ENCODE measurements at regions not wholly inside any gene's neighbourhood (a gene's known extent, or its start where the extent isn't known, plus 50 kb on each side); places are given as distances from the start of the nearest gene placed in this dataset.

DNA sequence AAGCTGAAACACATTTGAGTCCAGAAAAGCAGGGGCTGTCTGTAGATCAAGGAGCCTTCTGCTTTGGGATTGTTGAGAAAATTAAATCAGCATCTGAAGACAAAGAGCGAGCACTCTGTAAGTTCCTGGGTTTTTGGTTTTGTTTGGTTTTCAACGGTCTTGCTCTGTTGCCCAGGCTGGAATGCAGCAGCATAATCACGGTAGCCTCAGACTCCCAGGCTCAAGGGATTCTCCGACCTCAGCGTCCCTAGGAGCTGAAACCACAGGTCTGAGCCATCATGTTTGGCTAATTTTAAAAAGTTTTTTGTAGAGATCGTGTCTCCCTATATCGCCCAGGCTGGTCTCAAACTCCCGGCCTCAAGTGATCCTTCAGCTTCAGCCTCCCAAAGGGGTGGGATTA, 266.5 kb upstream of the ADAMTS16 start:
- BruUV-seq (replicated peaks): no TSS peak
- Mint-ChIP-seq H3K4me3 (ENCODE audit: unreplicated experiment) (no peak overlapping the region), H3K27ac (ENCODE audit: unreplicated experiment) (no peak overlapping the region), H3K36me3 (ENCODE audit: insufficient read depth, unreplicated experiment) (no peaks in the 10 kb centered on the region), H3K9me3 (ENCODE audit: unreplicated experiment) (no peaks in the 10 kb centered on the region), H3K27me3 (ENCODE audit: insufficient read depth, unreplicated experiment) (peaks cover 10% of the 10 kb centered on the region), H3K4me1 (ENCODE audit: low read depth, unreplicated experiment) (no peaks in the 10 kb centered on the region)
- no peaks in the 10 kb centered on the region for H3K36me3 ChIP-seq (ENCODE audit: control insufficient read depth, insufficient read depth, low read length)
- TF ChIP-seq, protein P1, sequence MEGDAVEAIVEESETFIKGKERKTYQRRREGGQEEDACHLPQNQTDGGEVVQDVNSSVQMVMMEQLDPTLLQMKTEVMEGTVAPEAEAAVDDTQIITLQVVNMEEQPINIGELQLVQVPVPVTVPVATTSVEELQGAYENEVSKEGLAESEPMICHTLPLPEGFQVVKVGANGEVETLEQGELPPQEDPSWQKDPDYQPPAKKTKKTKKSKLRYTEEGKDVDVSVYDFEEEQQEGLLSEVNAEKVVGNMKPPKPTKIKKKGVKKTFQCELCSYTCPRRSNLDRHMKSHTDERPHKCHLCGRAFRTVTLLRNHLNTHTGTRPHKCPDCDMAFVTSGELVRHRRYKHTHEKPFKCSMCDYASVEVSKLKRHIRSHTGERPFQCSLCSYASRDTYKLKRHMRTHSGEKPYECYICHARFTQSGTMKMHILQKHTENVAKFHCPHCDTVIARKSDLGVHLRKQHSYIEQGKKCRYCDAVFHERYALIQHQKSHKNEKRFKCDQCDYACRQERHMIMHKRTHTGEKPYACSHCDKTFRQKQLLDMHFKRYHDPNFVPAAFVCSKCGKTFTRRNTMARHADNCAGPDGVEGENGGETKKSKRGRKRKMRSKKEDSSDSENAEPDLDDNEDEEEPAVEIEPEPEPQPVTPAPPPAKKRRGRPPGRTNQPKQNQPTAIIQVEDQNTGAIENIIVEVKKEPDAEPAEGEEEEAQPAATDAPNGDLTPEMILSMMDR (IDR thresholded peaks at IDR 0.05; ENCODE audit: insufficient read depth in 1 of 2, low read depth in 1 of 2, low read length in 1 of 2, severe bottlenecking in 1 of 2, unreplicated experiment in 1 of 2): no peak
- H3K27me3 ChIP-seq (replicated peaks; ENCODE audit: control insufficient read depth, insufficient read depth, low read length): no peaks in the 10 kb centered on the region
- ChIA-PET POLR2A (no interaction called here), CTCF (no interaction called here)
- H3K4me3 ChIP-seq (ENCODE audit: low read depth, low read length): no peak overlapping the region
- no peaks in the 10 kb centered on the region for H3K9me3 ChIP-seq
- intact Hi-C loops (cut with micrococcal nuclease; ENCODE audit: unreplicated experiment): no loop called here
- no peaks in the 10 kb centered on the region for H3K4me1 ChIP-seq
- DNase-seq: no peak

DNA sequence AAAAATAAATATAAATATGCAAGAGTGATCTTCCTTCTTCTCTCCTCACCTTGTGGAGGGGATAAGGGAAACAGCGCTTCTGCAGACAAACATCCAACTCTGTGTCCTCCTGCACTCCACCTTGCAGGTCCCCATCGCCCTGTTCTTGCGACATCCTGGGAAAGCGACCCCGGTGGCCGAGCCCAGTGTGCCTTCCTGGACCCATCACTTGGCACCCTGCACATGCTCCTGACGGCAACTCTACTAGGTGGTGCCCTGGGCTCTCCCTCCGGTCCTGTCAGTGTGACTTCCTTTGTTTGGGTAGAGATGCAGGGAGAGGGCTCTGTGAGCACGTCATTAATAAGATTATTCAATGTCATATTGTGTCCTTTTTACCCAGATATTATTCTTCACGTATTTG, 266.0 kb upstream of the ADAMTS16 start:
- no TSS peak for BruUV-seq (replicated peaks)
- CTCF ChIA-PET: no interaction called here

DNA sequence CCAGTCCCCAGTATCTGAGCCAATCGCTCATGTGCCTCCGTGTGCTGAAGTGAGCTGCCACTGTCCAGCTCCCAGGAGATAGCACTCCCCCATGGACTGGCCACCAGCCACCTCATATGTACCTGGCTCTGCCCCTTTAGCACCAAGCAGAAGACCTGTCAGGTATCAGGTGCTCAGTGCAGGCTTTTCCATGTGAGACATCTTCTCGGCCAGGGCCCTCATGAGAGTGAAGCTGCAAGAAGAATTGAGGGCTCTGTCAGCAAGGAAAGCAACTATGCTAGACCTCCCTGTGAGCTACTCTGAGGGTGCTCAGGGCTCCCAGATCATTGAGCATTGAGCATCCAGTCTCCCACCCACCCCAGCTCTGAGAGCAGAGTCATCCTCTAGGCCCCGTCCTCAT, 264.2 kb upstream of the ADAMTS16 start:
- Mint-ChIP-seq H3K4me3 (ENCODE audit: unreplicated experiment) (no peak overlapping the region), H3K27ac (ENCODE audit: unreplicated experiment) (no peak overlapping the region), H3K27me3 (ENCODE audit: insufficient read depth, unreplicated experiment) (peaks cover 7% of the 10 kb centered on the region), H3K36me3 (ENCODE audit: insufficient read depth, unreplicated experiment) (no peaks in the 10 kb centered on the region), H3K9me3 (ENCODE audit: unreplicated experiment) (no peaks in the 10 kb centered on the region), H3K4me1 (ENCODE audit: low read depth, unreplicated experiment) (no peaks in the 10 kb centered on the region)
- POLR2A ChIA-PET: no interaction called here
- TF ChIP-seq, protein P1 (IDR thresholded peaks at IDR 0.05; ENCODE audit: insufficient read depth in 1 of 2, low read depth in 1 of 2, low read length in 1 of 2, severe bottlenecking in 1 of 2, unreplicated experiment in 1 of 2): no peak
- CTCF ChIA-PET: interaction anchor here (0.9 kb wide), 1 partner anchor 187 kb away, joined by 3 read pairs; no protein-coding TSS in a partner anchor
- H3K36me3 ChIP-seq (ENCODE audit: control insufficient read depth, insufficient read depth, low read length): no peaks in the 10 kb centered on the region
- no peaks in the 10 kb centered on the region for H3K27me3 ChIP-seq (replicated peaks; ENCODE audit: control insufficient read depth, insufficient read depth, low read length)
- H3K4me1 ChIP-seq: no peaks in the 10 kb centered on the region
- BruUV-seq (replicated peaks): no TSS peak
- intact Hi-C loops (cut with micrococcal nuclease; ENCODE audit: unreplicated experiment): no loop called here
- H3K4me3 ChIP-seq (ENCODE audit: low read depth, low read length): no peak overlapping the region
- DNase-seq: no peak
- H3K9me3 ChIP-seq: no peaks in the 10 kb centered on the region

More for the DNA sequence above, 266.0 kb upstream of the ADAMTS16 start:
- no peaks in the 10 kb centered on the region for H3K4me1 ChIP-seq
- Mint-ChIP-seq H3K9me3 (ENCODE audit: unreplicated experiment) (no peaks in the 10 kb centered on the region), H3K4me1 (ENCODE audit: low read depth, unreplicated experiment) (no peaks in the 10 kb centered on the region), H3K36me3 (ENCODE audit: insufficient read depth, unreplicated experiment) (no peaks in the 10 kb centered on the region), H3K4me3 (ENCODE audit: unreplicated experiment) (no peak overlapping the region), H3K27ac (ENCODE audit: unreplicated experiment) (no peak overlapping the region), H3K27me3 (ENCODE audit: insufficient read depth, unreplicated experiment) (peaks cover 10% of the 10 kb centered on the region)
- TF ChIP-seq, protein P1 (IDR thresholded peaks at IDR 0.05; ENCODE audit: insufficient read depth in 1 of 2, low read depth in 1 of 2, low read length in 1 of 2, severe bottlenecking in 1 of 2, unreplicated experiment in 1 of 2): no peak
- H3K36me3 ChIP-seq (ENCODE audit: control insufficient read depth, insufficient read depth, low read length): no peaks in the 10 kb centered on the region
- H3K4me3 ChIP-seq (ENCODE audit: low read depth, low read length): no peak overlapping the region
- POLR2A ChIA-PET: no interaction called here
- intact Hi-C loops (cut with micrococcal nuclease; ENCODE audit: unreplicated experiment): no loop called here
- H3K9me3 ChIP-seq: no peaks in the 10 kb centered on the region
- no peaks in the 10 kb centered on the region for H3K27me3 ChIP-seq (replicated peaks; ENCODE audit: control insufficient read depth, insufficient read depth, low read length)
- DNase-seq: no peak

Data from Caco-2 (cell line).